NCI-H345 treated with DMSO at 0.1 percent for 48 hours (cell line): ENCODE measurements at regions not wholly inside any gene's neighbourhood (a gene's known extent, or its start where the extent isn't known, plus 50 kb on each side); places are given as distances from the start of the nearest gene placed in this dataset.
A peak's percentile ranks its signal among the peaks of the same experiment; 100 is the strongest.

Source experiments
- DNase-seq: peaks from one replicate; lab custom pipeline; 2025; ENCODE audit not compliant: unreplicated experiment; lab: John Stamatoyannopoulos, UW

GRCh38 chr2:48104418-48104817 is 198.1 kb upstream of the FBXO11 start:
- DNase-seq, result no peak

- DNase-seq, result no peak
These were observed 199.6 kb upstream of the FBXO11 start for GRCh38 chr2:48105848-48106247.

GRCh38 chr2:48107326-48107925 is 201.1 kb upstream of the FBXO11 start:
- DNase-seq, result no peak

GRCh38 chr2:48108455-48108854 is 202.2 kb upstream of the FBXO11 start:
- DNase-seq, result no peak

DNA sequence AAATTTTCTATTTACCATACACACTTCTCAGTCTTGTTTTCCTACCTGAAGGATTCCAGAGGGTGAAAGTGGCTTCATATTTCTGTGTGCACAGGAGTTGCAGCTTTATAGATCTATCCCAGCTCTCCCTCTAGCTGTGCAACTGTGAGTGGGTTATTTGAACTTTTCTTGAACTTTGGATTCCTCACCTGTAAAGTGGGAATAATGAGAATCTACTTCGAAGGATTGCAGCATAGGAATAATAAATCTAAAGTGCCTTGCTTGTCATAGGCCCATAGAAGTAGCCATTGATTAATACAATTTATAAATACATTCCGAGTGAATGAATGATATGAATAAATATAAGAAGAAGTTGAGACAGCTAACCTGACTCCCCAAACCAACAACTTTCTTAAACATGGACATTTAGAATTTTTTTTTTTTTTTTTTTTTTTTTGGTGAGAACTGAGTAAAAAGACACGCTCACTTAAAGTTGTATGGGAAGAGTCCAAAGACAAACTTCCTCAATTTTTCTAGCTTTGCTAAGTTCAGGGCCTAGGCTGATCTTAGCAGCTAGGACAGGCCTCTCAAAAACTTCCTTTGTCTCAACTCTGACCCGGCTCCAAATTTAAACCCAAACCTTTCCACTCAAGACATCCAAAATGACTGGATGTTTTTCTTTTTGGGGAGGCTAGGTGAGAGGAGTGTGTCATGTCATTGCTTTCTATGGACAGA is 203.3 kb upstream of the FBXO11 start:
- no peak for DNase-seq

GRCh38 chr2:48110492-48110891 is 204.0 kb upstream of the FOXN2 start:
- no peak for DNase-seq

GRCh38 chr2:48112911-48113680 is 201.4 kb upstream of the FOXN2 start:
- DNase-seq, result no peak

DNA sequence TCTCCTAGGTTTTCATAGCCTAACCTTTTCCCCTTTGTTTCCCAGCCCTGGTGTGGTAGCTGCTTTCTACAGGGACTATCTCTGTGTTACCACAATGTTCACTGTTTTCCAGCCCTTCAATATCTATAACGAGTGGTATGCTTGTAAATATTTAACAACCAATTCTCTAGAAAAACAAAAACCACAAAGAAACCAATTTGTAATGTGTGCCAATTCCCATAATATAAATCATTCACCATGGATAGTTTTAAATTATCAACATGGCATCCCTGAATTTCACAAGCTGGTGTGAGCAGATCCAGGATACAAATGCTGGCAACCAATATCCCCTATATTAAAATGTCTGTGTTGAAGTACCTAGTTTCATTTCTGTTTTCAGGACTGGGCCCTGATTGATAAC is 200.7 kb upstream of the FOXN2 start:
- no peak for DNase-seq

DNA sequence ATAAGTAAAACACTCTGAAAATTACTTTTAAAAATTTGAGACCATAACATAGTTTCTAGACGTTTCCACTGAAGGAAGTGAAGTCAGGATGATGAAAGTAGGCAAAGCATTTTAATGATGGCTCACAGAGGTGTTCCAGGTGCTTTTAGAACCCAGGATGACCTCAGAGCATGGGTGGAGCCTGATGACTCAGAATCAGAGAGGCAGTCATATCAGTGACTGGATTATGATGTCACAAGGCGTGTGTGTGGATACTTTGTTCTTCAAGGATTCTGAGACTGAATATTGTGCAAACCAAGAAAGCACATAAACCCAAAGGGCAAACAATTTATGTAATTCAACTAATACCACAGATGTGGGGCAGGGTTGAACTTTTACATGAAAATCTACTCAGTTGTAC is 200.2 kb upstream of the FOXN2 start:
- DNase-seq, result no peak

DNA sequence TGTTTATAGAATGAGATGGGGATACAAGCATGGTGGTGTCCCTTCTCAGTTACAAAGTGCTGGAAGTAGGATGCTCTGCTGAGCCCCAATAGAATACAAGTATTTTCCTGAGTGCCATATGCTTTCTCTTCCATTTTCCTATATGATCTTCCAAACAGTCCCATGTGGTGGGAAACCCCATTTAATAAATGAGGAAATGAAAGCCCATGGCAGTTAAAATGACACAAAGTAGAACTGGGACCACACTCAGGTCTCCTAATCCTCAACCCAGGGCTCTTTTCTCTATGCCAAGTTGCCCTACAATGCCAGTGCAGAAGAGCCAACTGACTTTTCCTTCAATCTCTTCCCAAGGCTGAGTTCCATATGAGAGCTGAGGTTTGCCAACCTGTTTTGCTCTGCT is 198.0 kb upstream of the FOXN2 start:
- no peak for DNase-seq

DNA sequence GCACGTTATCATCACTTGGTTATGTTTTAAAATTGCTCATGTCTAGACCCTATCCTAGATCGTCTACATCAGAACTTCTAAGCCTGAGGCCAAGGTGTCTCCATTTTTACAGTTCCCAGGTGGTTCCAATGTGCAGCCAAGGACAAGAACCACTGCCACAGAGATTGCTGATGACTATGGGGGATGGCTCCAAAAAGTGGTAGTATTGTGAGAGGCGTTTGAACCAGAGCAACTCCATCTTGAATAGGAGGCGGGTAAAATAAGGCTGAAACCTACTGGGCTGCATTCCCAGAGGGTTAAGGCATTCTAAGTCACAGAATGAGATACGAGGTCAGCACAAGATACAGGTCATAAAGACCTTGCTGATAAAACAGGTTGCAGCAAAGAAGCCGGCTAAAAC is 195.6 kb upstream of the FOXN2 start:
- DNase-seq, result no peak

DNA sequence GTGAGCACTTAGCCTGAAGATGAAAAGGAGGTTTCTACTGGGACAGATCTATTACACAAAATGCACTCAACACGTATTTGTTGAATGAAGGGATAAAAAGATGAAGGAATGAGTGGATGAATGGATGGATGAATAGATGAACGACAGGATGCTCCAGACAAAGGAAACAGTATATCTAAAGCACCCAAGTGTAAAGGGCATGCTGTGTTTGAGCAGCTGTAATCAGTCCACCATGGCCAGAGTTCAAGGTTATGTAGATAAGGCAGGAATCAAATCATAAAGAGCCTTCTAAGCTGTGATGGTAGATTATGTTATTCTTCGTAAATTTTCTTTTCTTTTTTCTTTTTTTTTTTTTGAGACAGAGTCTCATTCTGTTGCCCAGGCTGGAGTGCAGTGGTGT is 194.4 kb upstream of the FOXN2 start:
- peak; percentile 15 for DNase-seq

- DNase-seq, result no peak
These were observed 193.7 kb upstream of the FOXN2 start for GRCh38 chr2:48120759-48121242.

- no peak for DNase-seq
These were observed 192.3 kb upstream of the FOXN2 start for GRCh38 chr2:48122166-48122565.

GRCh38 chr2:48124592-48124991 is 189.9 kb upstream of the FOXN2 start:
- no peak for DNase-seq

- no peak for DNase-seq
These were observed 188.3 kb upstream of the FOXN2 start for GRCh38 chr2:48126162-48126561.

GRCh38 chr2:48127612-48128191 is 186.8 kb upstream of the FOXN2 start:
- no peak for DNase-seq

DNA sequence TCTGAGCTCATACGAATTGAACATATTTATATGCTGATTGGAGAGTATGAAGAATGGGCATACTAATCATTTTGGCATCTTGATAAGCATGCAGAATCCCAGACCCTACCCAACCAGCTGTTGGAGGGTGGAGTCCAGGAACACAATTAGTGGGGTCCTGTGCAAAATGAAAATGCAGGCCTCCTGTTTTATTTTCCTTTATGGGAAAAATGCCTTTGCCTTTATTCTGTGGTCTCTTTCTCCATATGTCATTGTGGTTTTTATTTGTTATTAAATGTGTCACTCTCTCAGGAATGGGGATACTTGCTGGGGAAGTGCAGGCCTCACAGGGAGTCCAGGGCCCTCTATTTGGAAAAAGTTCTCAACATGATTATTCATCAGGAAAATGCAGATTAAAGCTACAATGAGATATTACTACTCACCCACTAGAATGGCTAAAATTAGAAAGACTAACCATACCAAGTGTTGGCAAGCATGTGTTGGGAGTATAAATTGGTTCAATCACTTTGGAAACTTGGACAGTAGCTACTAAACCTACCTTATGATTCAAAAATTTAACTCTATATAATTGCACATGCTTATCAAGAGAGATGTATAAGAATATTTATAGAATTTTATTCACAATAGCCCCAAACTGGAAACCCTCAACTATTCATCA is 185.1 kb upstream of the FOXN2 start:
- DNase-seq, result no peak

GRCh38 chr2:48131539-48132270 is 182.8 kb upstream of the FOXN2 start:
- DNase-seq, result no peak

DNA sequence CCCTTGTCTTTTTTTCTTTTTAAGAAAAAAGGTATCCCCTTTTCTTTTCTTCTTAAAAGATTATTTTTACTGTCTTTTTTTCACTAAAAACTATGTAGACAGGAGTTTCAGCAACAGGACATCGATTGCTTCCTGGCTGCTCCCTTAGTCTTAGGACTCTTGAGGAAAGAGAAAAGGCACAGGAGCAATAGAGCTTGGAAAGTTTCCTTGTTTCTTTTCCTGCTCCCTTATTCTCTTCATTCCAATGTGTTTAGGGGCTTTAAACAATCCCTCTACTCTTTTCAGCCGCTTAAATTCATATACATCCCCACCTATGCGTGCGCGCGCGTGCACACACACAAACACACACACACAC is 182.2 kb upstream of the FOXN2 start:
- DNase-seq, result no peak

GRCh38 chr2:48134704-48135103 is 179.8 kb upstream of the FOXN2 start:
- no peak for DNase-seq
